Stomach (tissue), 4 donors: ENCODE measurements at regions not wholly inside any gene's neighbourhood (a gene's known extent, or its start where the extent isn't known, plus 50 kb on each side); places are given as distances from the start of the nearest gene placed in this dataset.

Source experiments
- EP300 ChIP-seq: sonication (generic); formaldehyde crosslinking; IDR thresholded peaks from one replicate; pipeline ENCODE4 v1.6.1; 2017; ENCODE audit warnings: antibody characterized with exemption
- POLR2A ChIP-seq, 4 donors: fragments of 450-650 bp; IDR thresholded peaks; one replicate each; pipeline ENCODE4 v1.6.1; 2016; ENCODE audit warnings: antibody characterized with exemption in 4 of 4, control low read depth in 2 of 4, mild to moderate bottlenecking in 1 of 4, moderate library complexity in 1 of 4
- TF ChIP-seq, protein P1 (sequence below), 7 experiments: fragments of 450-650 bp in 4 of 7; fragments of 200-600 bp in 3 of 7; sonication (generic) in 3 of 7; IDR thresholded peaks; one replicate each; pipeline ENCODE4 v1.5.1; 2016 to 2019; ENCODE audit warnings: antibody characterized with exemption in 7 of 7, control low read depth in 2 of 7, mild to moderate bottlenecking in 1 of 7

DNA sequence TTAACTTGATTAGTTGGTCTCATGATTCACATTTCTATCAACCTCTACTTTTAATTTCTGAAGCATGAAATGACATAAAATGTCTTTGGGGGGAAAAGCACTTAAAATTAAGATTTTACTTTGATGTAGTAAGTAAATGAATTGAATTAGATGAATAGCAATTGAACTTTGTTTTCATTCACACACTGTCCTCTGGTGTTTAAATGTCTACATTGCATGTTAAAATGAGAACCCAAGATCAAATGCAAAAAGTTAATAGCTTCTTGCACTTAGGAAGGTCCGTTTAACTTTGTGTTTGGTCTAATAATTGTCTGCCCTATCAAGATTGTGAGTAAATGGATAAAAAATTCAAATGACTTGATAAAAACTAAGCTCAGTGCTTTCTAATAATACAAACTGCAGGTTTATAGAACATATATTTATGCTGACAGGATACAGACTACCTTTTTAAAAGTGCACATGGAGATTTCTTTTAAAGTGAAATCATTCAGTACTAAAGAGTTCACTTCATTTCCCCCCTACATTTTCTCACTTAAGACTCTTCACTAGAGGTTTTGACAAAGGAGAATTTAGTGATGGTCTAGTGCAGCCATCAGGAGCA, 156.2 kb upstream of the NABP1 start:
- TF ChIP-seq, protein P1, sequence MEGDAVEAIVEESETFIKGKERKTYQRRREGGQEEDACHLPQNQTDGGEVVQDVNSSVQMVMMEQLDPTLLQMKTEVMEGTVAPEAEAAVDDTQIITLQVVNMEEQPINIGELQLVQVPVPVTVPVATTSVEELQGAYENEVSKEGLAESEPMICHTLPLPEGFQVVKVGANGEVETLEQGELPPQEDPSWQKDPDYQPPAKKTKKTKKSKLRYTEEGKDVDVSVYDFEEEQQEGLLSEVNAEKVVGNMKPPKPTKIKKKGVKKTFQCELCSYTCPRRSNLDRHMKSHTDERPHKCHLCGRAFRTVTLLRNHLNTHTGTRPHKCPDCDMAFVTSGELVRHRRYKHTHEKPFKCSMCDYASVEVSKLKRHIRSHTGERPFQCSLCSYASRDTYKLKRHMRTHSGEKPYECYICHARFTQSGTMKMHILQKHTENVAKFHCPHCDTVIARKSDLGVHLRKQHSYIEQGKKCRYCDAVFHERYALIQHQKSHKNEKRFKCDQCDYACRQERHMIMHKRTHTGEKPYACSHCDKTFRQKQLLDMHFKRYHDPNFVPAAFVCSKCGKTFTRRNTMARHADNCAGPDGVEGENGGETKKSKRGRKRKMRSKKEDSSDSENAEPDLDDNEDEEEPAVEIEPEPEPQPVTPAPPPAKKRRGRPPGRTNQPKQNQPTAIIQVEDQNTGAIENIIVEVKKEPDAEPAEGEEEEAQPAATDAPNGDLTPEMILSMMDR (IDR thresholded peaks at IDR 0.05): peak in 5 of 7 experiments; percentile 44 to 81 (median 76)
- TF ChIP-seq EP300 (no peak), POLR2A (IDR thresholded peaks at IDR 0.05) (no peak)
